PC-9 (cell line): ENCODE measurements at regions not wholly inside any gene's neighbourhood (a gene's known extent, or its start where the extent isn't known, plus 50 kb on each side); places are given as distances from the start of the nearest gene placed in this dataset.

Source experiments
- EZH2 ChIP-seq: fragments of 200-600 bp; sonication (generic); IDR thresholded peaks from 2 replicates; pipeline ENCODE4 v1.8.0; 2017; ENCODE audit warnings: antibody characterized with exemption, low read depth
- TF ChIP-seq, protein P1 (sequence below): fragments of 200-600 bp; sonication (generic); conservative IDR thresholded peaks from 2 replicates; pipeline ENCODE4 v1.6.1; 2017; ENCODE audit warnings: mixed run types, antibody characterized with exemption, mild to moderate bottlenecking, moderate library complexity

DNA sequence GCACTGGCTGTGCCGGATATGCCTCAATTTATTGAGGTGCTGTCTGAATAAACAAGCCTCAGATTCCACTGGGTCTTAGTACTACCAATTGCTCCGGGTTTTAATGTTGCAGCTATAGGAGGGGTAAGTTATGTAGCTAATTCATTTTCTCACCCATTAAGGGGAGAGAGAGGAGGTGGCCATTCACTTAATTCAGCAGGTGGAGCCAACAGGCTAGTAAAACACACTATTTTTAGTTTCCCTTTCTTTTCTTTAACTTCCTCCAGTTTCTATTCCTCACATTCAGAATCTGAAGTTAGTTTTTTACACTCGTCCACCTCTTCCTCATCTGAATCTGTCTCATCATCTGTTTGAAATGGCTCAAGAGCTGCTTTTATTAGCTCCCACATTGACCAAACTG lies 105.6 kb upstream of the CDH10 start:
- TF ChIP-seq, protein P1, sequence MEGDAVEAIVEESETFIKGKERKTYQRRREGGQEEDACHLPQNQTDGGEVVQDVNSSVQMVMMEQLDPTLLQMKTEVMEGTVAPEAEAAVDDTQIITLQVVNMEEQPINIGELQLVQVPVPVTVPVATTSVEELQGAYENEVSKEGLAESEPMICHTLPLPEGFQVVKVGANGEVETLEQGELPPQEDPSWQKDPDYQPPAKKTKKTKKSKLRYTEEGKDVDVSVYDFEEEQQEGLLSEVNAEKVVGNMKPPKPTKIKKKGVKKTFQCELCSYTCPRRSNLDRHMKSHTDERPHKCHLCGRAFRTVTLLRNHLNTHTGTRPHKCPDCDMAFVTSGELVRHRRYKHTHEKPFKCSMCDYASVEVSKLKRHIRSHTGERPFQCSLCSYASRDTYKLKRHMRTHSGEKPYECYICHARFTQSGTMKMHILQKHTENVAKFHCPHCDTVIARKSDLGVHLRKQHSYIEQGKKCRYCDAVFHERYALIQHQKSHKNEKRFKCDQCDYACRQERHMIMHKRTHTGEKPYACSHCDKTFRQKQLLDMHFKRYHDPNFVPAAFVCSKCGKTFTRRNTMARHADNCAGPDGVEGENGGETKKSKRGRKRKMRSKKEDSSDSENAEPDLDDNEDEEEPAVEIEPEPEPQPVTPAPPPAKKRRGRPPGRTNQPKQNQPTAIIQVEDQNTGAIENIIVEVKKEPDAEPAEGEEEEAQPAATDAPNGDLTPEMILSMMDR: no peak
- no peak for TF ChIP-seq EZH2
